ENCODE measurements at regions not wholly inside any gene's neighbourhood (a gene's known extent, or its start where the extent isn't known, plus 50 kb on each side); places are given as distances from the start of the nearest gene placed in this dataset.

- DNase-seq (ENCODE audit: low read depth, low spot score) (no peak), FAIRE-seq (no peak)
- CTCF ChIA-PET, result no interaction called here
- Histone ChIP-seq H3K4me3 (replicated peaks in 1 of 3; ENCODE audit: insufficient read depth in 1 of 3, low read depth in 1 of 3, low read length in 3 of 3) (no peak overlapping the region), H3K9me1 (replicated peaks; ENCODE audit: control insufficient read depth, extremely low read depth, insufficient read depth, low read length) (no peaks in the 10 kb centered on the region), H2AFZ (ENCODE audit: low read depth, low read length) (no peak overlapping the region), H3K4me2 (ENCODE audit: insufficient read depth, low read length) (no peak overlapping the region), H3K36me3 (ENCODE audit: control insufficient read depth in 2 of 2, extremely low read depth in 1 of 2, insufficient read depth in 2 of 2, low read length in 2 of 2) (no peaks in the 10 kb centered on the region), H3K9ac (replicated peaks; ENCODE audit: extremely low read depth, insufficient read depth, low read length) (no peak overlapping the region), H3K27ac (ENCODE audit: insufficient read depth, low read depth, low read length) (no peak overlapping the region), H3K27me3 (ENCODE audit: control insufficient read depth in 2 of 2, insufficient read depth in 2 of 2, low read length in 2 of 2) (no peaks in the 10 kb centered on the region), H3K4me1 (ENCODE audit: control insufficient read depth, extremely low read depth, insufficient read depth, low read length) (no peaks in the 10 kb centered on the region), H4K20me1 (replicated peaks; ENCODE audit: control insufficient read depth, extremely low read depth, insufficient read depth, low read length) (no peaks in the 10 kb centered on the region), H3K79me2 (ENCODE audit: control insufficient read depth, insufficient read depth, low read length) (no peaks in the 10 kb centered on the region), H3K9me3 (replicated peaks; ENCODE audit: control insufficient read depth, insufficient read depth, low read length) (no peaks in the 10 kb centered on the region)
- BruUV-seq (replicated peaks), result no TSS peak
- TF ChIP-seq POLR2A (IDR thresholded peaks at IDR 0.05; ENCODE audit: low read depth, low read length), result no peak
- no peak for TF ChIP-seq EZH2 (IDR thresholded peaks at IDR 0.05; ENCODE audit: borderline replicate concordance, low read depth, low read length, severe bottlenecking)
- no peak for TF ChIP-seq POLR2AphosphoS5 (IDR thresholded peaks at IDR 0.05; ENCODE audit: insufficient read depth, low read depth, low read length)
- TF ChIP-seq MYC (IDR thresholded peaks at IDR 0.05; ENCODE audit: low read depth, low read length), result no peak
- TF ChIP-seq FOS (IDR thresholded peaks at IDR 0.05; ENCODE audit: borderline replicate concordance, insufficient read depth, low read length), result no peak
- no peak for TF ChIP-seq JUN (IDR thresholded peaks at IDR 0.05; ENCODE audit: borderline replicate concordance, insufficient read depth, insufficient read length, low read depth)
- no peak for TF ChIP-seq GATA2 (IDR thresholded peaks at IDR 0.05; ENCODE audit: insufficient read depth, insufficient read length, low read depth, low read length)
- TF ChIP-seq, protein P1, sequence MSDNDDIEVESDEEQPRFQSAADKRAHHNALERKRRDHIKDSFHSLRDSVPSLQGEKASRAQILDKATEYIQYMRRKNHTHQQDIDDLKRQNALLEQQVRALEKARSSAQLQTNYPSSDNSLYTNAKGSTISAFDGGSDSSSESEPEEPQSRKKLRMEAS (IDR thresholded peaks at IDR 0.05; ENCODE audit: insufficient read depth, insufficient read length), result no peak
- TF ChIP-seq, protein P2, sequence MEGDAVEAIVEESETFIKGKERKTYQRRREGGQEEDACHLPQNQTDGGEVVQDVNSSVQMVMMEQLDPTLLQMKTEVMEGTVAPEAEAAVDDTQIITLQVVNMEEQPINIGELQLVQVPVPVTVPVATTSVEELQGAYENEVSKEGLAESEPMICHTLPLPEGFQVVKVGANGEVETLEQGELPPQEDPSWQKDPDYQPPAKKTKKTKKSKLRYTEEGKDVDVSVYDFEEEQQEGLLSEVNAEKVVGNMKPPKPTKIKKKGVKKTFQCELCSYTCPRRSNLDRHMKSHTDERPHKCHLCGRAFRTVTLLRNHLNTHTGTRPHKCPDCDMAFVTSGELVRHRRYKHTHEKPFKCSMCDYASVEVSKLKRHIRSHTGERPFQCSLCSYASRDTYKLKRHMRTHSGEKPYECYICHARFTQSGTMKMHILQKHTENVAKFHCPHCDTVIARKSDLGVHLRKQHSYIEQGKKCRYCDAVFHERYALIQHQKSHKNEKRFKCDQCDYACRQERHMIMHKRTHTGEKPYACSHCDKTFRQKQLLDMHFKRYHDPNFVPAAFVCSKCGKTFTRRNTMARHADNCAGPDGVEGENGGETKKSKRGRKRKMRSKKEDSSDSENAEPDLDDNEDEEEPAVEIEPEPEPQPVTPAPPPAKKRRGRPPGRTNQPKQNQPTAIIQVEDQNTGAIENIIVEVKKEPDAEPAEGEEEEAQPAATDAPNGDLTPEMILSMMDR (IDR thresholded peaks at IDR 0.05; ENCODE audit: extremely low read depth in 1 of 2, insufficient read depth in 1 of 2, low read depth in 1 of 2, low read length in 2 of 2), result no peak
- intact Hi-C loops (cut with micrococcal nuclease) (no loop called here), dilution Hi-C loops (cut with MboI; ENCODE audit: extremely low pct_ligation_motif_present, low sequenced_read_pairs) (no loop called here)
- POLR2A ChIA-PET, result no interaction called here
Observed at GRCh38 chr11:57871231-57871630, 109.6 kb downstream of the CTNND1 start.
